Suprapubic skin (tissue), 4 donors: ENCODE measurements at regions not wholly inside any gene's neighbourhood (a gene's known extent, or its start where the extent isn't known, plus 50 kb on each side); places are given as distances from the start of the nearest gene placed in this dataset.

ENCODE experiments used
- DNase-seq, 2 donors: peaks; one replicate each; pipeline ENCODE4 v3.0.0-alpha.2; 2019; ENCODE audit warnings: low spot score in 2 of 2
- H3K27ac ChIP-seq: fragments of 200-600 bp; sonication (generic); one replicate; pipeline ENCODE4 v1.5.1; 2019
- H3K27me3 ChIP-seq: fragments of 200-600 bp; sonication (generic); one replicate; pipeline ENCODE4 v1.5.1; 2019
- H3K36me3 ChIP-seq: fragments of 200-600 bp; sonication (generic); one replicate; pipeline ENCODE4 v1.5.1; 2019
- H3K4me1 ChIP-seq: fragments of 200-600 bp; sonication (generic); one replicate; pipeline ENCODE4 v1.5.1; 2019
- H3K4me3 ChIP-seq: fragments of 200-600 bp; sonication (generic); one replicate; pipeline ENCODE4 v1.5.1; 2019; ENCODE audit warnings: mild to moderate bottlenecking
- H3K9me3 ChIP-seq: fragments of 200-600 bp; sonication (generic); one replicate; pipeline ENCODE4 v1.5.1; 2019
- EP300 ChIP-seq: sonication (generic); formaldehyde crosslinking; IDR thresholded peaks from one replicate; pipeline ENCODE4 v1.6.1; 2017; ENCODE audit warnings: antibody characterized with exemption
- POLR2A ChIP-seq, 2 donors: fragments of 450-650 bp; IDR thresholded peaks; one replicate each; pipeline ENCODE4 v1.6.1; 2017; ENCODE audit warnings: antibody characterized with exemption in 2 of 2, mild to moderate bottlenecking in 2 of 2, moderate library complexity in 2 of 2
- POLR2AphosphoS5 ChIP-seq, 3 donors: sonication (generic); formaldehyde crosslinking; IDR thresholded peaks; one replicate each; pipeline ENCODE4 v1.6.1; 2017; ENCODE audit warnings: antibody characterized with exemption in 3 of 3
- WGBS: methylation state at CpG from one replicate; pipeline ENCODE4 v1.1.5; 2018; 5-methylcytosine and 5-hydroxymethylcytosine counted together
- TF ChIP-seq, protein P1 (sequence below), 2 donors: fragments of 200-600 bp in 1 of 2; fragments of 450-650 bp in 1 of 2; sonication (generic) in 1 of 2; IDR thresholded peaks; one replicate each; pipeline ENCODE4 v1.5.1; 2016 to 2019; ENCODE audit warnings: antibody characterized with exemption in 2 of 2, mild to moderate bottlenecking in 1 of 2, moderate library complexity in 1 of 2

- no peak for DNase-seq
- TF ChIP-seq EP300, result no peak
- TF ChIP-seq, protein P1, sequence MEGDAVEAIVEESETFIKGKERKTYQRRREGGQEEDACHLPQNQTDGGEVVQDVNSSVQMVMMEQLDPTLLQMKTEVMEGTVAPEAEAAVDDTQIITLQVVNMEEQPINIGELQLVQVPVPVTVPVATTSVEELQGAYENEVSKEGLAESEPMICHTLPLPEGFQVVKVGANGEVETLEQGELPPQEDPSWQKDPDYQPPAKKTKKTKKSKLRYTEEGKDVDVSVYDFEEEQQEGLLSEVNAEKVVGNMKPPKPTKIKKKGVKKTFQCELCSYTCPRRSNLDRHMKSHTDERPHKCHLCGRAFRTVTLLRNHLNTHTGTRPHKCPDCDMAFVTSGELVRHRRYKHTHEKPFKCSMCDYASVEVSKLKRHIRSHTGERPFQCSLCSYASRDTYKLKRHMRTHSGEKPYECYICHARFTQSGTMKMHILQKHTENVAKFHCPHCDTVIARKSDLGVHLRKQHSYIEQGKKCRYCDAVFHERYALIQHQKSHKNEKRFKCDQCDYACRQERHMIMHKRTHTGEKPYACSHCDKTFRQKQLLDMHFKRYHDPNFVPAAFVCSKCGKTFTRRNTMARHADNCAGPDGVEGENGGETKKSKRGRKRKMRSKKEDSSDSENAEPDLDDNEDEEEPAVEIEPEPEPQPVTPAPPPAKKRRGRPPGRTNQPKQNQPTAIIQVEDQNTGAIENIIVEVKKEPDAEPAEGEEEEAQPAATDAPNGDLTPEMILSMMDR (IDR thresholded peaks at IDR 0.05), result no peak
- TF ChIP-seq POLR2A (IDR thresholded peaks at IDR 0.05), result no peak
- TF ChIP-seq POLR2AphosphoS5 (IDR thresholded peaks at IDR 0.05), result no peak
- no peaks in the 10 kb centered on the region for H3K36me3 ChIP-seq
These were observed 54.8 kb upstream of the SGCD start for GRCh38 chr5:156272139-156272538.

DNA sequence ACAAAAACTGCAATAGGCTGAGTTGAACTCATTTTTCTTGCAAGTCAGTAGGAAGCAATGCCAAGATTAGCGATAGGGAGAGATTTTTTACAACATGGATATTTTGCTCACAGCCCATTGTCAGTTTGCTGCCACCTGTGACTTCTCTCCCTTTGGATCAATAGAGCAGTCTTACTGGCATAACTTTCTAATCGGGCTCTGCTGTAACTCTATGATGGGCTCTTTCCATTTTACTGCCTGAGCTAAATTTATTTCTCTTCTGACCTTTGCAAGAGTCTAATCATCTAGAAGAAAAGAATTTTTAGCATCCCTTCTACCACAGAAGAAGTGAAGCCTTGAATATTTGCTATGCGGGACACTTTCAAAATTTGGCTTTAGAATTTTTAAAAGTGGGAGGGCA, 53.6 kb upstream of the SGCD start:
- H3K9me3 ChIP-seq, result no peaks in the 10 kb centered on the region
- H3K36me3 ChIP-seq, result no peaks in the 10 kb centered on the region
- WGBS, result 52% methylated on average over 3 of the region's 3 CpGs
- H3K27ac ChIP-seq, result no peak overlapping the region
- no peak for DNase-seq
- TF ChIP-seq POLR2A (IDR thresholded peaks at IDR 0.05) (no peak), POLR2AphosphoS5 (IDR thresholded peaks at IDR 0.05) (no peak), EP300 (no peak)
- TF ChIP-seq, protein P1 (IDR thresholded peaks at IDR 0.05), result no peak
- no peak overlapping the region for H3K4me3 ChIP-seq
- no peaks in the 10 kb centered on the region for H3K4me1 ChIP-seq
- no peaks in the 10 kb centered on the region for H3K27me3 ChIP-seq

More at GRCh38 chr5:156272139-156272538, 54.8 kb upstream of the SGCD start:
- Histone ChIP-seq H3K9me3 (no peaks in the 10 kb centered on the region), H3K27ac (no peak overlapping the region), H3K4me1 (no peaks in the 10 kb centered on the region), H3K27me3 (no peaks in the 10 kb centered on the region), H3K4me3 (no peak overlapping the region)
- WGBS, result 90% methylated on average over 3 of the region's 3 CpGs

- Histone ChIP-seq H3K27ac (no peak overlapping the region), H3K9me3 (no peaks in the 10 kb centered on the region), H3K27me3 (no peaks in the 10 kb centered on the region), H3K4me3 (no peak overlapping the region), H3K36me3 (no peaks in the 10 kb centered on the region), H3K4me1 (no peaks in the 10 kb centered on the region)
- 74% methylated on average over 1 of the region's 1 CpG for WGBS
- DNase-seq, result no peak
- TF ChIP-seq POLR2AphosphoS5 (IDR thresholded peaks at IDR 0.05) (no peak), POLR2A (IDR thresholded peaks at IDR 0.05) (no peak), EP300 (no peak)
- TF ChIP-seq, protein P1 (IDR thresholded peaks at IDR 0.05), result no peak
These were observed 52.5 kb upstream of the SGCD start for GRCh38 chr5:156274453-156274852.
